Prostate gland (tissue), 2 donors: ENCODE measurements at regions not wholly inside any gene's neighbourhood (a gene's known extent, or its start where the extent isn't known, plus 50 kb on each side); places are given as distances from the start of the nearest gene placed in this dataset.

Source experiments
- CTCF ChIP-seq, 4 experiments: fragments of 200-600 bp in 2 of 4; fragments of 450-650 bp in 2 of 4; sonication (generic) in 2 of 4; IDR thresholded peaks; 1 replicate in 3 of 4; 2 replicates in 1 of 4; pipeline ENCODE4 v1.5.1; 2016 to 2019; ENCODE audit warnings: antibody characterized with exemption in 4 of 4, mild to moderate bottlenecking in 2 of 4, moderate library complexity in 2 of 4
- POLR2A ChIP-seq: fragments of 450-650 bp; IDR thresholded peaks from one replicate; pipeline ENCODE4 v1.6.1; 2016; ENCODE audit warnings: antibody characterized with exemption, mild to moderate bottlenecking
- POLR2AphosphoS5 ChIP-seq: sonication (generic); formaldehyde crosslinking; IDR thresholded peaks from one replicate; pipeline ENCODE4 v1.6.1; 2017; ENCODE audit warnings: antibody characterized with exemption

DNA sequence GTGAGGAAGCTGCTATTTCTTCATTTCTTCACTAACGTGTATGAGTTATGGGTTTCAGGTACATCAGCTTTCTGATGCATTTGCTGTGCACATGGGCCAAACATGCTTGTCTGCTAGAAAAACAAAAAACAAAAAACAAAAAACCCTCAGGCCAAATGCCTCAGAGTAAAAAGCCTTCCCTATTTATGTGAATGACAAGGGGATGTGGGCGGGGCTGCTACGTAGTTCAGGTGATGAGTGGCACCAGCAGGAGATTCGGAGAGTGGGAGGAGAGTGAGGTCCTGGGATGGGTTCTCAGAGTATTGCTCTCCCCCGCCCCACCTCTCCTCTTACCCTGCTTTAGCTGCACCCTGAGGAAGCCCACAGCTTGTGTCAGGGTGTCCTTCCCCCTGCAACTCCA lies 596.8 kb upstream of the JAG1 start:
- TF ChIP-seq POLR2A, result no peak
- TF ChIP-seq CTCF (IDR thresholded peaks at IDR 0.05), result no peak
- no peak for TF ChIP-seq POLR2AphosphoS5
